ENCODE measurements at regions not wholly inside any gene's neighbourhood (a gene's known extent, or its start where the extent isn't known, plus 50 kb on each side); places are given as distances from the start of the nearest gene placed in this dataset.

DNA sequence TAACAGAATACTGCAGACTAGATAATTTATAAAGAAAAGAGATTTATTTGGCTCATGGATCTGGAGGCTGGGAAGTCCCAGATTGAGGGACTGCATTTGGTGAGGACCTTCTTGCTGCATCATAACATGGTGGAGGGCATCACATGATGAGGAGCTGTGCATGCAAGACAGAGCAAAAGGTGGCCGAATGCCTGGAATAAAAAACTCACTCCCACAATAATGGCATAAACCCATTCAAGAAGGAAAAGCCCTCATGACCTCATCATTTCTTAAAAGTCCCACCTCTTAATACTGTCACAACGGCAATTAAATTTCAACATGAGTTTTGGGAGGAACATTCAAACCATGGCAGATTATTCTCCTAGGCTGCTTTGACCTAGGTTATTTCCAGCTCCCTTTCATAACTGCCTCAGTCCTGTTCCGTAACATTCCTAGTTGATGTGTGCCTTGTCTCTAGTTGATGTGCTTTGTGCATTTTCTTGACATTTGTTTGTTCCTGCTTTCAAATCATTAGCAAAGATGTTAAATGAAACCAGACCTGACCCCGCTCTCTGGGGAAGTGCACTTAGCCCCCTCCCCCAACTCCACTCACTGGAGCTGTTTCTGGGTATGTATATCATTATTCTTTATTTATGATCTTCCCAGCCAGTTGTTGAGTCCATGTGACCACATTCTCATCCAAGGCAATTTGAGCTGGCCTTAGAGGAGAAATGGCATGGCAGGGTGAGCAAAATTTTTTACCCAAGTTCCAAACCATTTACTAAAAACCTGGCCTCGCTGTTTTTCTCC is 148.5 kb downstream of the GDAP2 start:
- peaks cover 0 to 4% of the 10 kb centered on the region in 2 donors for H3K4me1 ChIP-seq
- H3K4me3 ChIP-seq, result no peak overlapping the region
- intact Hi-C loops (cut with DNase I; ENCODE audit: low total_unique reads), result no loop called here
- H3K27me3 ChIP-seq, result no peaks in the 10 kb centered on the region
- DNase-seq, result peak; percentile 67 to 74
- no peaks in the 10 kb centered on the region for H3K36me3 ChIP-seq
- peaks cover 0 to 2% of the 10 kb centered on the region in 2 donors for H3K9me3 ChIP-seq
- H3K27ac ChIP-seq, result peak overlapping the region; percentile 42 to 59
- no peak for TF ChIP-seq POLR2A (IDR thresholded peaks at IDR 0.05)
- TF ChIP-seq, protein P1, sequence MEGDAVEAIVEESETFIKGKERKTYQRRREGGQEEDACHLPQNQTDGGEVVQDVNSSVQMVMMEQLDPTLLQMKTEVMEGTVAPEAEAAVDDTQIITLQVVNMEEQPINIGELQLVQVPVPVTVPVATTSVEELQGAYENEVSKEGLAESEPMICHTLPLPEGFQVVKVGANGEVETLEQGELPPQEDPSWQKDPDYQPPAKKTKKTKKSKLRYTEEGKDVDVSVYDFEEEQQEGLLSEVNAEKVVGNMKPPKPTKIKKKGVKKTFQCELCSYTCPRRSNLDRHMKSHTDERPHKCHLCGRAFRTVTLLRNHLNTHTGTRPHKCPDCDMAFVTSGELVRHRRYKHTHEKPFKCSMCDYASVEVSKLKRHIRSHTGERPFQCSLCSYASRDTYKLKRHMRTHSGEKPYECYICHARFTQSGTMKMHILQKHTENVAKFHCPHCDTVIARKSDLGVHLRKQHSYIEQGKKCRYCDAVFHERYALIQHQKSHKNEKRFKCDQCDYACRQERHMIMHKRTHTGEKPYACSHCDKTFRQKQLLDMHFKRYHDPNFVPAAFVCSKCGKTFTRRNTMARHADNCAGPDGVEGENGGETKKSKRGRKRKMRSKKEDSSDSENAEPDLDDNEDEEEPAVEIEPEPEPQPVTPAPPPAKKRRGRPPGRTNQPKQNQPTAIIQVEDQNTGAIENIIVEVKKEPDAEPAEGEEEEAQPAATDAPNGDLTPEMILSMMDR (IDR thresholded peaks at IDR 0.05), result no peak

GRCh38 chr1:117782056-117782455 is 147.4 kb downstream of the GDAP2 start:
- TF ChIP-seq, protein P1 (IDR thresholded peaks at IDR 0.05), result no peak
- no peak for TF ChIP-seq POLR2A (IDR thresholded peaks at IDR 0.05)
- Histone ChIP-seq H3K9me3 (peaks cover 0 to 2% of the 10 kb centered on the region in 2 donors), H3K4me3 (no peak overlapping the region), H3K36me3 (no peaks in the 10 kb centered on the region), H3K27me3 (no peaks in the 10 kb centered on the region), H3K4me1 (peaks cover 0 to 4% of the 10 kb centered on the region in 2 donors), H3K27ac (peak overlapping the region; percentile 42 to 59)
- no peak for DNase-seq
- intact Hi-C loops (cut with DNase I; ENCODE audit: low total_unique reads), result no loop called here

- H3K4me3 ChIP-seq, result no peak overlapping the region
- H3K36me3 ChIP-seq, result no peaks in the 10 kb centered on the region
- DNase-seq, result no peak
- intact Hi-C loops (cut with DNase I; ENCODE audit: low total_unique reads), result no loop called here
- no peak for TF ChIP-seq POLR2A (IDR thresholded peaks at IDR 0.05)
- TF ChIP-seq, protein P1 (IDR thresholded peaks at IDR 0.05), result no peak
- peaks cover 4% of the 10 kb centered on the region in 2 donors for H3K4me1 ChIP-seq
- peaks cover 0 to 2% of the 10 kb centered on the region in 2 donors for H3K9me3 ChIP-seq
- no peaks in the 10 kb centered on the region for H3K27me3 ChIP-seq
- H3K27ac ChIP-seq, result no peak overlapping the region
Observed at GRCh38 chr1:117783606-117784396, 145.6 kb downstream of the GDAP2 start.

- no peak for DNase-seq
- intact Hi-C loops (cut with DNase I; ENCODE audit: low total_unique reads), result no loop called here
- H3K36me3 ChIP-seq, result no peaks in the 10 kb centered on the region
- peak overlapping the region; percentile 11 to 24 for H3K27ac ChIP-seq
- H3K4me3 ChIP-seq, result no peak overlapping the region
- peaks cover 0 to 4% of the 10 kb centered on the region in 2 donors for H3K4me1 ChIP-seq
- TF ChIP-seq, protein P1 (IDR thresholded peaks at IDR 0.05), result no peak
- no peak for TF ChIP-seq POLR2A (IDR thresholded peaks at IDR 0.05)
- no peaks in the 10 kb centered on the region for H3K27me3 ChIP-seq
- no peaks in the 10 kb centered on the region for H3K9me3 ChIP-seq
Observed at GRCh38 chr1:117788014-117788413, 141.4 kb downstream of the GDAP2 start.

GRCh38 chr1:117793413-117793812 is 136.0 kb downstream of the GDAP2 start:
- Histone ChIP-seq H3K4me3 (no peak overlapping the region), H3K4me1 (peaks cover 0 to 8% of the 10 kb centered on the region in 2 donors), H3K27me3 (no peaks in the 10 kb centered on the region), H3K9me3 (no peaks in the 10 kb centered on the region), H3K27ac (peak overlapping the region in 1 of 2 donors; percentile 36), H3K36me3 (no peaks in the 10 kb centered on the region)
- no peak for TF ChIP-seq POLR2A (IDR thresholded peaks at IDR 0.05)
- TF ChIP-seq, protein P1 (IDR thresholded peaks at IDR 0.05), result no peak
- no peak for DNase-seq
- intact Hi-C loops (cut with DNase I; ENCODE audit: low total_unique reads), result no loop called here
